DND-41 (cell line): ENCODE measurements at regions not wholly inside any gene's neighbourhood (a gene's known extent, or its start where the extent isn't known, plus 50 kb on each side); places are given as distances from the start of the nearest gene placed in this dataset.

ENCODE experiments used
- ATAC-seq: fragments of 200-7000 bp; cut with Tn5 transposase; 3 replicates; pipeline ENCODE4 v1.9.1; 2021; ENCODE audit warnings: low read depth; ENCODE audit not compliant: insufficient read depth
- DNase-seq: peaks from one replicate; pipeline ENCODE4 v3.0.0-alpha.2; 2020
- H2AFZ ChIP-seq: 2 replicates; pipeline ENCODE4 v1.6.0; 2012; ENCODE audit warnings: low read depth, low read length
- H3K27ac ChIP-seq: 2 replicates; pipeline ENCODE4 v1.5.1; 2012; ENCODE audit warnings: low read length, inconsistent platforms
- H3K27me3 ChIP-seq: fragments of 200-600 bp; sonication (generic); 2 replicates; pipeline ENCODE4 v1.6.0; 2012; ENCODE audit warnings: low read length, mild to moderate bottlenecking, inconsistent platforms; ENCODE audit not compliant: insufficient read depth, poor library complexity
- H3K36me3 ChIP-seq: 2 replicates; pipeline ENCODE4 v1.5.1; 2012; ENCODE audit warnings: low read length, inconsistent platforms; ENCODE audit not compliant: insufficient read depth
- H3K4me1 ChIP-seq: 2 replicates; pipeline ENCODE4 v1.5.1; 2012; ENCODE audit warnings: mild to moderate bottlenecking, low read length; ENCODE audit not compliant: insufficient read depth
- H3K4me2 ChIP-seq: 2 replicates; pipeline ENCODE4 v1.6.0; 2012; ENCODE audit warnings: mild to moderate bottlenecking, moderate library complexity, low read length, inconsistent platforms; ENCODE audit not compliant: insufficient read depth
- H3K4me3 ChIP-seq, 2 experiments: fragments of 200-600 bp in 1 of 2; shearing (Covaris generic) in 1 of 2; 2 replicates each; pipeline ENCODE4 v1.5.1; 2012 to 2016; ENCODE audit warnings: inconsistent platforms in 2 of 2, low read length in 2 of 2, mild to moderate bottlenecking in 2 of 2, low read depth in 1 of 2, moderate library complexity in 1 of 2
- H3K79me2 ChIP-seq: 2 replicates; pipeline ENCODE4 v1.6.0; 2012; ENCODE audit warnings: low read length, inconsistent platforms; ENCODE audit not compliant: insufficient read depth
- H3K9ac ChIP-seq: 2 replicates; pipeline ENCODE4 v1.6.0; 2012; ENCODE audit warnings: low read depth, mild to moderate bottlenecking, inconsistent platforms, low read length, moderate library complexity
- H3K9me3 ChIP-seq: 2 replicates; pipeline ENCODE4 v1.5.1; 2012; ENCODE audit warnings: low read length, moderate library complexity, mild to moderate bottlenecking, inconsistent platforms; ENCODE audit not compliant: insufficient read depth, severe bottlenecking
- H4K20me1 ChIP-seq: 2 replicates; pipeline ENCODE4 v1.6.0; 2012; ENCODE audit warnings: low read length; ENCODE audit not compliant: insufficient read depth
- CTCF ChIP-seq: IDR thresholded peaks from 2 replicates; pipeline ENCODE4 v1.5.1; 2012; ENCODE audit warnings: borderline replicate concordance, low read length, moderate library complexity, mild to moderate bottlenecking; ENCODE audit not compliant: poor library complexity, severe bottlenecking; ENCODE audit errors: extremely low read depth
- EZH2 ChIP-seq: IDR thresholded peaks from 3 replicates; pipeline ENCODE4 v1.6.1; 2012; ENCODE audit warnings: borderline replicate concordance, low read depth, mild to moderate bottlenecking, moderate library complexity, low read length, inconsistent platforms; ENCODE audit not compliant: severe bottlenecking

GRCh38 chr13:73958657-73959397 is 175.4 kb downstream of the KLF12 start:
- Histone ChIP-seq H2AFZ (no peak overlapping the region), H3K36me3 (peaks cover 4% of the 10 kb centered on the region; the same call in 1 of the 2 replicates), H3K9ac (no peak overlapping the region), H3K4me1 (peaks cover 5% of the 10 kb centered on the region; the same call in 1 of the 2 replicates), H3K27me3 (no peaks in the 10 kb centered on the region), H3K27ac (no peak overlapping the region; the same call in 1 of the 2 replicates), H4K20me1 (peaks cover 7% of the 10 kb centered on the region; the same call in 1 of the 2 replicates), H3K4me3 (no peak overlapping the region), H3K4me2 (no peak overlapping the region), H3K9me3 (no peaks in the 10 kb centered on the region), H3K79me2 (peaks cover 86% of the 10 kb centered on the region)
- ATAC-seq (no peak), DNase-seq (no peak)
- no peak for TF ChIP-seq EZH2
- TF ChIP-seq CTCF = no peak

GRCh38 chr13:73957889-73958288 is 176.3 kb downstream of the KLF12 start:
- Histone ChIP-seq H3K27me3 (no peaks in the 10 kb centered on the region), H3K79me2 (peaks cover 86% of the 10 kb centered on the region), H4K20me1 (peaks cover 9% of the 10 kb centered on the region; the same call in 1 of the 2 replicates), H3K9ac (no peak overlapping the region), H3K4me2 (no peak overlapping the region), H3K9me3 (no peaks in the 10 kb centered on the region), H2AFZ (no peak overlapping the region), H3K36me3 (peaks cover 4% of the 10 kb centered on the region; the same call in 1 of the 2 replicates), H3K4me1 (peaks cover 13% of the 10 kb centered on the region; the same call in 1 of the 2 replicates), H3K27ac (no peak overlapping the region), H3K4me3 (no peak overlapping the region)
- TF ChIP-seq CTCF = no peak
- no peak for TF ChIP-seq EZH2
- DNase-seq (no peak), ATAC-seq (peak; percentile 45; the same call in 1 of the 3 replicates)

- no peak overlapping the region for H3K4me2 ChIP-seq
Measured at GRCh38 chr13:73956795-73957408, 177.3 kb downstream of the KLF12 start.

More at GRCh38 chr13:73956795-73957408, 177.3 kb downstream of the KLF12 start:
- TF ChIP-seq CTCF = no peak
- no peak for TF ChIP-seq EZH2
- H3K27me3 ChIP-seq = no peaks in the 10 kb centered on the region
- no peak overlapping the region for H2AFZ ChIP-seq
- H3K79me2 ChIP-seq = peaks cover 86% of the 10 kb centered on the region
- no peak overlapping the region; the same call in 1 of the 2 replicates for H3K27ac ChIP-seq
- H3K36me3 ChIP-seq = no peaks in the 10 kb centered on the region
- ATAC-seq (no peak), DNase-seq (no peak)
- H3K4me3 ChIP-seq = no peak overlapping the region
- H3K4me1 ChIP-seq = peaks cover 21% of the 10 kb centered on the region; the same call in 1 of the 2 replicates
- H3K9ac ChIP-seq = no peak overlapping the region
- no peaks in the 10 kb centered on the region for H3K9me3 ChIP-seq
- H4K20me1 ChIP-seq = peaks cover 8% of the 10 kb centered on the region; the same call in 1 of the 2 replicates
